ENCODE measurements at regions not wholly inside any gene's neighbourhood (a gene's known extent, or its start where the extent isn't known, plus 50 kb on each side); places are given as distances from the start of the nearest gene placed in this dataset.

DNA sequence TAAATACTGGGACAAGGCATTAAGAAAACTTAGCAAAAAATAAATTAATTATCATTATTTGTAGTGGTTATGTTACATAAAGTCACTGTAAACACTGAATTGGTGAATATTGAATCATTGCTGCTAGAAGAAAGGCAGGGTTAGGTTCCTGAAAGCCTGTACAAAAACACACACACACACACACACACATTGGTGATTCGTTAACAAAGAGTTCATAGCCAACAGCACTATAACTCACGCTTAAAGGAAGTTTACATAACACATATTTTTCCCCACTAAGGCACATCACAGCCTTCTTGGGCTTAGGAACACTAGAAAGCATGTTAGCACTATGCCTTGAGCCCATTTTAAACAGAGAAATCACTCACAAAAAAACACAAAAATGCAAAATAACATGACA lies 690.0 kb upstream of the PIK3C3 start:
- TF ChIP-seq, protein P1, sequence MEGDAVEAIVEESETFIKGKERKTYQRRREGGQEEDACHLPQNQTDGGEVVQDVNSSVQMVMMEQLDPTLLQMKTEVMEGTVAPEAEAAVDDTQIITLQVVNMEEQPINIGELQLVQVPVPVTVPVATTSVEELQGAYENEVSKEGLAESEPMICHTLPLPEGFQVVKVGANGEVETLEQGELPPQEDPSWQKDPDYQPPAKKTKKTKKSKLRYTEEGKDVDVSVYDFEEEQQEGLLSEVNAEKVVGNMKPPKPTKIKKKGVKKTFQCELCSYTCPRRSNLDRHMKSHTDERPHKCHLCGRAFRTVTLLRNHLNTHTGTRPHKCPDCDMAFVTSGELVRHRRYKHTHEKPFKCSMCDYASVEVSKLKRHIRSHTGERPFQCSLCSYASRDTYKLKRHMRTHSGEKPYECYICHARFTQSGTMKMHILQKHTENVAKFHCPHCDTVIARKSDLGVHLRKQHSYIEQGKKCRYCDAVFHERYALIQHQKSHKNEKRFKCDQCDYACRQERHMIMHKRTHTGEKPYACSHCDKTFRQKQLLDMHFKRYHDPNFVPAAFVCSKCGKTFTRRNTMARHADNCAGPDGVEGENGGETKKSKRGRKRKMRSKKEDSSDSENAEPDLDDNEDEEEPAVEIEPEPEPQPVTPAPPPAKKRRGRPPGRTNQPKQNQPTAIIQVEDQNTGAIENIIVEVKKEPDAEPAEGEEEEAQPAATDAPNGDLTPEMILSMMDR (IDR thresholded peaks at IDR 0.05), result no peak
- TF ChIP-seq EP300 (IDR thresholded peaks at IDR 0.05), result no peak
- TF ChIP-seq POLR2A (IDR thresholded peaks at IDR 0.05), result no peak
- TF ChIP-seq POLR2AphosphoS5 (IDR thresholded peaks at IDR 0.05), result no peak
